HUDEP-2 (cell line): ENCODE measurements at regions not wholly inside any gene's neighbourhood (a gene's known extent, or its start where the extent isn't known, plus 50 kb on each side); places are given as distances from the start of the nearest gene placed in this dataset.
"Not testable (repeated sequence)": the region's sequence is repeated elsewhere in the genome, so short reads cannot be mapped to it uniquely, and the experiment has no call there.

Source experiments
- DNase-seq, 76 experiments: peaks; one replicate each; lab custom pipeline; 2025; ENCODE audit not compliant: unreplicated experiment in 76 of 76; lab: John Stamatoyannopoulos, UW

- no peak for DNase-seq
Observed at GRCh38 chr10:109218207-109218606, 705.1 kb downstream of the XPNPEP1 start.

- no peak for DNase-seq
Observed at GRCh38 chr10:109215291-109216075, 707.8 kb downstream of the XPNPEP1 start.

GRCh38 chr10:109214891-109215290, 708.4 kb downstream of the XPNPEP1 start:
- DNase-seq: not testable (repeated sequence)

GRCh38 chr10:109207361-109207760, 716.0 kb downstream of the XPNPEP1 start:
- no peak for DNase-seq

GRCh38 chr10:109205929-109206585, 717.3 kb downstream of the XPNPEP1 start:
- no peak for DNase-seq

GRCh38 chr10:109203646-109204353, 719.5 kb downstream of the XPNPEP1 start:
- DNase-seq: no peak

GRCh38 chr10:109202111-109202510, 721.2 kb downstream of the XPNPEP1 start:
- DNase-seq: no peak

GRCh38 chr10:109200646-109201045, 722.7 kb downstream of the XPNPEP1 start:
- no peak for DNase-seq

- DNase-seq: no peak
Observed at GRCh38 chr10:109191823-109192222, 731.5 kb downstream of the XPNPEP1 start.

- DNase-seq: no peak
Observed at GRCh38 chr10:109191341-109191740, 732.0 kb downstream of the XPNPEP1 start.

GRCh38 chr10:109187677-109188076, 735.6 kb downstream of the XPNPEP1 start:
- DNase-seq: no peak

- DNase-seq: no peak
Observed at GRCh38 chr10:109183366-109183765, 739.9 kb downstream of the XPNPEP1 start.

GRCh38 chr10:109178591-109178990, 744.7 kb downstream of the XPNPEP1 start:
- no peak for DNase-seq

GRCh38 chr10:109174526-109174925, 748.8 kb downstream of the XPNPEP1 start:
- no peak for DNase-seq

GRCh38 chr10:109173937-109174336, 749.4 kb downstream of the XPNPEP1 start:
- DNase-seq: no peak

- no peak for DNase-seq
Observed at GRCh38 chr10:109173121-109173520, 750.2 kb downstream of the XPNPEP1 start.

- DNase-seq: no peak
Observed at GRCh38 chr10:109166935-109167334, 756.4 kb downstream of the XPNPEP1 start.

- DNase-seq: no peak
Observed at GRCh38 chr10:109159351-109159750, 764.0 kb downstream of the XPNPEP1 start.

- no peak for DNase-seq
Observed at GRCh38 chr10:109156396-109156795, 766.9 kb downstream of the XPNPEP1 start.

- DNase-seq: no peak
Observed at GRCh38 chr10:109149666-109150350, 773.5 kb downstream of the XPNPEP1 start.

- DNase-seq: no peak
Observed at GRCh38 chr10:109127363-109127762, 795.9 kb downstream of the XPNPEP1 start.
